A172 (cell line): ENCODE measurements at regions not wholly inside any gene's neighbourhood (a gene's known extent, or its start where the extent isn't known, plus 50 kb on each side); places are given as distances from the start of the nearest gene placed in this dataset.
"Not testable (repeated sequence)": the region's sequence is repeated elsewhere in the genome, so short reads cannot be mapped to it uniquely, and the experiment has no call there.

Experiments
- DNase-seq: peaks from one replicate; pipeline ENCODE4 v3.0.0-alpha.2; 2015; ENCODE audit warnings: low spot score

GRCh38 chr3:14252321-14253021, 73.9 kb downstream of the LSM3 start:
- DNase-seq = peak; percentile 35

DNA sequence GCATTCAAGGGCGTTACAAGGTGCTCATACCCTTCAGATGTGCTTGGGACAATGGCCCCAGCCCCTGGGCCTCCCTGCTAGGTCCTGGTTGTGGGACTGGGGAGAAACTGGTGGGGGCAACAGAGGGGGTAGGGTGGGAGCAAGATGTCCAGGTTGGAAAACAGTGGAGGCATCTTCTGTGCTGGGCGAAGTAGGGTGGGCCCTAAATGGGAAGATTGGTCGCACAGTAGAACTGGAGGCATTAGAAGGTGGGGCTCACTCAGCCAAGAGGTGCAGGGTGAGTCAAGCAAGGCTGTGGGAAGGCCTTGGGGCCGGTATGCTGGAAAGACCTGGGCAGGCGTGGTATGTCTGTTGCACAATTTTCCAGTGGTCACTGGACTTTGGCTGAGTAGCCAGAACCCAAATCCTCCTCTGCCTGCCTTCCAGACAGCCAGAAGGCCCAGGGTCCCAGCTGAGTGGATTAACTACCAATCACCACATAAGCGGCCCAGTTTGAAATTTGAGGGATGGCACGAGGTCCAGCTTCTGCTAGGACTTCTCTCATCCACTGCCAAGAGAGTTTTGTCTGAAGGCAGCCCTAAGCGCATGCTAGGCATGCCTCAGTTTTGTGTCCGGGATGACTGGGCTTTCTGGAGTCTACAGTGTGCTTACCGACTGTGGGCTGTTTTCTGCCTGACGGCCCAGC, 74.5 kb downstream of the LSM3 start:
- peak; percentile 43 for DNase-seq

GRCh38 chr3:14253707-14254382, 75.2 kb downstream of the LSM3 start:
- no peak for DNase-seq

DNA sequence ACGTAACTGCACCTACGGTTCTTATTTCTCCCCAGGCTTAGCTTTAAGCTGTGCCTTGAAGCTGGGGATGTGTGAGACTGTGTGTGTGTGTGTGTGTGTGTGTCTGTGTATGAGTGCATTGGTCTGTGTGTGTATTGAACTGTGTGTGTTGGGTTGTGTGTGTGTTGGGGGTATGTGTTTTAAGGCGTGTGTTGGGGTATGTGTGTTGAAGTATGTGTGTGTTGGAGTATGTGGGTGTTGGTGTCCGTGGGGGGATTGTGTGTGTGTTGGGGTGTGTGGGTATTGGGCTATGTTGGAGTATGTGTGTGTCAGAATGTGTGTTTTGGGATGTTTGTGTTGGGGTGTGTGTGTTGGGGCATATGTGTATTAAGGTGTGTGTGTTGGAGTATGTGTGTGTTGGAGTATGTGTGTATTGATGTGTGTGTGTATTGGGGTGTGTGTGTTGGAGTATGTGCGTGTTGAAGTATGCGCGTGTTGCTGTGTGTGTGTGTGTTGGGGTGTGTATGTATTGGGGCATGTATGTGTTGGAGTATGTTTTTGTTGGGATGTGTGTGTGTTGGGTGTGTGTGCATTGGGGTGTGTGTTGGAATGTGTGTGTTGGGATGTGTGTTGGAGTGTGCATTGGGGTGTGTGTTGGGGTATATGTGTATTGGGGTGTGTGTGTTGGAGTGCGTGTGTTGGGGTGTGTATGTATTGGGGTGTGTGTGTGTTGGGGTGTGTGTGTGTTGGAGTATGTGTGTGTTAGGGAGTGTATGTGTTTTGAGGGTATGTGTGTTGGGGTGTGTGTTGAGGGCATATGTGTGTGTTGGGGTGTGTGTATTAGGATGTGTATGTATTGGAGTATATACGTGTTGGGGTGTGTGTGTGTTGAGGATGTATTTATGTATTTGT, 76.4 kb downstream of the LSM3 start:
- DNase-seq = no peak

- DNase-seq = no peak
These were observed 77.4 kb downstream of the LSM3 start for GRCh38 chr3:14256046-14256445.

GRCh38 chr3:14256561-14257342, 78.1 kb downstream of the LSM3 start:
- DNase-seq = peak; percentile 28

- no peak for DNase-seq
These were observed 80.6 kb downstream of the LSM3 start for GRCh38 chr3:14258906-14259904.

DNA sequence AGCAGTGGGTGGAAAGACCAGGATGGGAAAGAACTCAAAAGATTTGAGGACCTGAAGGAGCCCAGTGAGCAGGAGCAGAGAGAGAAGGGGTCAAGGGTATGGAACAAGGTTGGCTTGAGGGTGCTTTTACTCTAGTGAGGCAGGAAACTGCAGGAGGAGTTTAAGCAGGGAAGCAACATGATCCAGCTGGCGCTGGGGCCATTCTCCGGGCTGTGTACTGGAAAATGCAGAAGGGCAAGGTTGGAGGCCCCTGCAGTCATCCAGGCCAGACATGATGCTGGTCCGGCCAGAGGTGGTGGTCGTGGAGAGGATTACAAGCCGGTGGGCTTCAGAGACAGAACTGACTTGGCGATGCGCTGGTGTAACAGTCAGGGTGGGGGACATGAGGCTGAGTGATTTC, 81.8 kb downstream of the LSM3 start:
- DNase-seq = no peak

GRCh38 chr3:14261229-14261628, 82.6 kb downstream of the LSM3 start:
- DNase-seq = peak; percentile 68

DNA sequence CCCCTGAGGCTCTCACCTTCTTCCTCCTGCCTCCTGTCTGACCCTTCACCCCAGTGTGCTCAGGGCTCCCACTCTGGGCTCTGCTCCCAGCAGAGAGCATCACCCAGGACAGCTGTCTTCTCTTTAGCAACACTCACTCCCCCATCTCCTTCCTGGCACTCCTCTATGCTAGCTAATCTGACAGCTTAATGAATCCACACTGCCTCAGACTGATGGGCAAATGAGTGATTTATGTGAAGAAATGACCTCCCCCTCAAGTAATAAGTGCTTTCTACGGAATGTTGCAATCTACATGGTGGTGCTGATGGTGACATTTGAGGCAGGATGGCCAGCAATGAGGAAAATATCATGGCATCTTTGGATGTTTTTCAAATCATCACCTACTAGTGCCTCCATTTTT, 83.6 kb downstream of the LSM3 start:
- DNase-seq = no peak

DNA sequence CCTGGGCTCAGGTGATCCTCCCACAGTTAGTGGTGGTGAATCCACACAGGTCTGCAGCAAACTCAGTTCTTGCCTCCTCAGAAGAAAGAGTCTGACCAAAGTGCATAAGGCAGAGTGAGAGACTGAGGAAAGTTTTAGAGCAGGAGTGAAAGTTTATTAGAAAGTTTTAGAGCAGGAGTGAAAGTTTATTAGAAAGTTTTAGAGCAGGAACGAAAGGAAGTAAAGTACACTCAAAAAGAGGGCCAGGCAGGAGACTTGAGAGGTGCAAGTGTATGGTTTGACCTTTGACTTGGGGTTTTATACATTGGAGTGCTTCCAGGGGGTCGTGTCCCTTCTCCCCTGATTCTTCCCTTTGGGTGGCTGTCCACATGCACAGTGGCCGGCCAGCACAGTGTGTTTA, 84.2 kb downstream of the LSM3 start:
- DNase-seq = no peak

- DNase-seq = no peak
These were observed 84.8 kb downstream of the LSM3 start for GRCh38 chr3:14263317-14264005.

DNA sequence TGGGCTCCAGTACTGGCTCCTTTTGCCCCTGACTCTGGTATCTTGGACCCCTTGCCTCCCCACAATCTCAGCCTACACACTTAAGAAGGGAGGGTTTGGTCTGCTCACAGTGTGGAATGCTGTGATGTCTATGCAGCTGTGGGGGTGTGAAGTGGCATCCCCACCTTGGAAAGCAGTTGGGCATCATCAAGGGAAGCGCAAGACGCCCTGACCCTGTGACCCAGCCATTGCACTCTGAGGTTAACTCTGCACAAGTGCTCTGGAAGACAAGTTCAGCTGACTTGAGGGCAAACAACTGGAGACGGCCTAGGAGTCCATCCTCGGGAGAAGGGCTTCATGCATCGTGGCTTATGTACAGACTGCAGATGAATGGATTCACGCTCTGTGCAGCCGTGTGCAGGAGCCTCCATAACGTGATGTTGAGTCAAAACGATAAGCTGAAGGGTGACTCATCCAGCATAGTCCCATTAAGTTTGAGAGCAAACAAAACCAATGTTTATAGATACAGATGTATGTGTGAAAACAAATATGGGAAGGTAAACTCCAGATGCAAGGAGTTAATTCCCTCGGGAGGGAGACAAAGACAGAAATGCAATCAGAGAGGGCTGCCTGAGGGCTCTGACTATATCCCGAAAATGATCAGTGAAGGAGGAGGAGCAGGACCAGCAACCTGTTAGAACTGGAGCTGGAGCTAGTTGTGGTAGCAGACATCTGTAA, 86.8 kb downstream of the LSM3 start:
- DNase-seq = peak; percentile 70

- peak; percentile 19 for DNase-seq
These were observed 87.7 kb downstream of the LSM3 start for GRCh38 chr3:14266361-14266760.

GRCh38 chr3:14267976-14268375, 89.4 kb downstream of the LSM3 start:
- DNase-seq = no peak

DNA sequence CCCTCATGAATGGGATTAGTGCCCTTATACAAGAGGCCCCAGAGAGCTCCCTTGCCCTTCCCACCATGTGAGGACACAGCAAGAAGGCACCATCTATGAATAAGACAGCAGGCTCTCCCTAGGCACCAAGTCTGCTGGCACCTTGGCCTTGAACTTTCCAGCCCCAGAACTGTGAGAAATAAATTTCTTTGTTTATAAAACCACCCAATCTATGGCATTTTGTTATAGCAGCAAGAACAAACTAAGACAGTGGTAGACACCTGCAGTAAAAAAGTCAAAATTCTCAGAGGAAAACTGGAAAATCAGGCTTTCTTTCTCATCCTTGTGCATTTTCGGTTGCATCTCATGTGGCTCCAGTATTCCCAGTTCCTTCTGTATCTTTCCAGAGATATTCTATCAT, 90.3 kb downstream of the LSM3 start:
- no peak for DNase-seq

DNA sequence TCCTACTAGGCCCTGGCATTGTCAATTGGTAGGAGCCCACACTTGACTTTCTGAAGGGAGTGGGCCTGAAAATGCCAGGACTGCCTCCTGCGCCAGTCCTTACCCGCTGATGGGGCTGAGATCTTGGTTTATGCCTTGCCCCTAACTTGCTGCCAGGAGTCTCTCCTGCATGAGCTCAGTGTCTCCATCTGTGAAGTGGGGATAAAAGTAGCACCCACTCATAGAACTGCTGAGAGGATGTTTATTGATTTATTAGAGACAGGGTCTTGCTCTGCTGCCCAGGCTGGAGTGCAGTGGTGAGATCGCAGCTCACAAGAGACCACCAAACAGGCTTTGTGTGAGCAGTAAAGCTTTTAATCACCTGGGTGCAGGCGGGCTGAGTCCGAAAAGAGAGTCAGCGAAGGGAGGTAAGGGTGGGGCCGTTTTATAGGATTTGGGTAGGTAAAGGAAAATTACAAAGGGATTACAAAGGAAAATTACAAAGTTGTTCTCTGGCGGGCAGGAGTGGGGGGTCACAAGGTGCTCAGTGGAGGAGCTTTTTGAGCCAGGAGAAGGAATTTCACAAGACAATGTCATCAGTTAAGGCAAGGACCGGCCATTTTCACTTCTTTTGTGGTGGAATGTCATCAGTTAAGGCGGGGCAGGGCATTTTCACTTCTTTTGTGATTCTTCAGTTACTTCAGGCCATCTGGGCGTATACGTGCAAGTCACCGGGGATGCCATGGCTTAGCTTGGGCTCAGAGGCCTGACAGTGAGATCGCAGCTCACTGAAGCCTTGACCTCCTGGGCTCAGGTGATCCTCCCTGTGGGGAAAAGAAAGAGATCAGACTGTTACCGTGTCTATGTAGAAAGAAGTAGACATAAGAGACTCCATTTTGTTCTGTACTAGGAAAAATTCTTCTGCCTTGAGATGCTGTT, 93.7 kb downstream of the LSM3 start:
- DNase-seq = not testable (repeated sequence)
